Activated CD4-positive, alpha-beta T cell treated with anti-CD3 and anti-CD28 coated beads for 36 hours (primary cell): ENCODE measurements at regions not wholly inside any gene's neighbourhood (a gene's known extent, or its start where the extent isn't known, plus 50 kb on each side); places are given as distances from the start of the nearest gene placed in this dataset.

Source experiments
- ATAC-seq: fragments of 200-7000 bp; cut with Tn5 transposase; one replicate; pipeline ENCODE4 v1.10.0; 2021; ENCODE audit warnings: mild to moderate bottlenecking, moderate library complexity
- CTCF ChIA-PET: fragments of 350-600 bp; sonication (Branson Sonifier 250); formaldehyde crosslinking; loops from one replicate; lab custom pipeline; 2021; ENCODE audit warnings: antibody characterized with exemption; lab: Charles Lee
- POLR2A ChIA-PET: fragments of 350-600 bp; sonication (Branson Sonifier 250); formaldehyde crosslinking; loops from one replicate; lab custom pipeline; 2021; ENCODE audit warnings: antibody characterized with exemption, inconsistent platforms; lab: Charles Lee
- DNase-seq: peaks from one replicate; pipeline ENCODE4 v3.0.0-alpha.2; 2020
- H3K27ac Mint-ChIP-seq: one replicate; pipeline ENCODE4 v1.8.0; 2021; ENCODE audit warnings: mixed read lengths
- H3K27me3 Mint-ChIP-seq: one replicate; pipeline ENCODE4 v1.8.0; 2021; ENCODE audit warnings: mixed read lengths
- H3K36me3 Mint-ChIP-seq: one replicate; pipeline ENCODE4 v1.8.0; 2021; ENCODE audit warnings: low read depth, mixed read lengths
- H3K4me1 Mint-ChIP-seq: one replicate; pipeline ENCODE4 v1.8.0; 2021; ENCODE audit warnings: mixed read lengths
- H3K4me3 Mint-ChIP-seq: one replicate; pipeline ENCODE4 v1.8.0; 2021; ENCODE audit warnings: mild to moderate bottlenecking, moderate library complexity, mixed read lengths
- H3K9me3 Mint-ChIP-seq: one replicate; pipeline ENCODE4 v1.8.0; 2021; ENCODE audit warnings: low read depth, mixed read lengths
- intact Hi-C, 2 experiments: fragments of 100-400 bp; cut with DNase I in 1 of 2; cut with micrococcal nuclease in 1 of 2; formaldehyde crosslinking; loops; one replicate each; pipeline versions ENCODE4 v1.14.2 to v1.15.1; 2022 to 2024; cut with DNase I, micrococcal nuclease

GRCh38 chr4:178309890-178310289 is 867.7 kb upstream of the AGA start:
- no peak for DNase-seq
- Mint-ChIP-seq H3K4me3 (no peak overlapping the region), H3K27me3 (no peaks in the 10 kb centered on the region), H3K4me1 (no peaks in the 10 kb centered on the region), H3K36me3 (no peaks in the 10 kb centered on the region), H3K9me3 (no peaks in the 10 kb centered on the region), H3K27ac (no peak overlapping the region)
- ChIA-PET POLR2A (no interaction called here), CTCF (no interaction called here)
- intact Hi-C loops: loop anchor here in 1 of 2 experiments (10.0 kb wide), 1 partner anchor 1885 kb away; no protein-coding TSS in a partner anchor
- no peak for ATAC-seq

DNA sequence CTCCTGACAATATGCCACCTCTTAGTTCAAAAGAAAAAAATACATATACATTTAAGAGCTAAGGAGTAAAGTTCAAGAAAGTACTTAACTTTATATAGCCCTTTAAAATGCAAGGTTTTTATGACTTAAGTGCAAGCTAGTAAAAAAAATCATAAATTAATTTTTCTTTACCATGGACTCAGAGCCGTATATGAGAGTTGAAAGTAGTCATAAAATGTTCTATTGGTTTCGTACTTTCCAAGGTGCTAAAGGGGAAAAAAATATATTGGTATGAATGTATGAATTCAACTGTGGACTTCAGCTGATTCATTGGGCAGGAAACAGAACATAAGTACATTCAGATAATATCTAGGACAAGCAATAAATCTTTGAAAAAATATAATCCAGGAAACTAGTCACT is 869.8 kb upstream of the AGA start:
- H3K4me1 Mint-ChIP-seq: no peaks in the 10 kb centered on the region
- intact Hi-C loops: no loop called here

DNA sequence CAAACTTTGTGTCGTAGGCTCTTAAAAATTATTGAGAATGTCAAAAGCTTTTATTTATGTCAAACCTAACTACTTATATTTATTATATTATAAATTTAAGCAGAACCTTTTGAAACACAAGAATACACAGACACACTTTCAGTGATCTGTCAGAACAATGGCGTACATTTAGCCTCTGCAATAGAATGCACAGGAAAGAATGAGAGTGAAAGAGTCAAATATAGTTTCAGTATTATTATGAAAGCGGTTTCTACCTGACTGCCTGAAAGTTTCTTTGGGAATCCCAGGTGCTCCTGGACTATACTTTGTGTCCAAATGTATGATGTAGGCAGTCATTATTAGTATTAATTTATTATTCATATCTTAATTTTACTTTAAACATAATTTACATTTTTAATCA is 872.0 kb upstream of the AGA start:
- no peaks in the 10 kb centered on the region for H3K9me3 Mint-ChIP-seq
- ATAC-seq: no peak
- POLR2A ChIA-PET: no interaction called here
- no peak overlapping the region for H3K4me3 Mint-ChIP-seq
- H3K4me1 Mint-ChIP-seq: no peaks in the 10 kb centered on the region
- H3K27ac Mint-ChIP-seq: no peak overlapping the region
- intact Hi-C loops: no loop called here
- CTCF ChIA-PET: no interaction called here
- no peak for DNase-seq
- H3K27me3 Mint-ChIP-seq: no peaks in the 10 kb centered on the region
- no peaks in the 10 kb centered on the region for H3K36me3 Mint-ChIP-seq

More for the DNA sequence above, 869.8 kb upstream of the AGA start:
- Mint-ChIP-seq H3K9me3 (no peaks in the 10 kb centered on the region), H3K4me3 (no peak overlapping the region), H3K27me3 (no peaks in the 10 kb centered on the region), H3K27ac (no peak overlapping the region), H3K36me3 (no peaks in the 10 kb centered on the region)
- no peak for ATAC-seq
- CTCF ChIA-PET: no interaction called here
- DNase-seq: no peak
- POLR2A ChIA-PET: no interaction called here

GRCh38 chr4:178316211-178316610 is 874.0 kb upstream of the AGA start:
- H3K4me1 Mint-ChIP-seq: no peaks in the 10 kb centered on the region

DNA sequence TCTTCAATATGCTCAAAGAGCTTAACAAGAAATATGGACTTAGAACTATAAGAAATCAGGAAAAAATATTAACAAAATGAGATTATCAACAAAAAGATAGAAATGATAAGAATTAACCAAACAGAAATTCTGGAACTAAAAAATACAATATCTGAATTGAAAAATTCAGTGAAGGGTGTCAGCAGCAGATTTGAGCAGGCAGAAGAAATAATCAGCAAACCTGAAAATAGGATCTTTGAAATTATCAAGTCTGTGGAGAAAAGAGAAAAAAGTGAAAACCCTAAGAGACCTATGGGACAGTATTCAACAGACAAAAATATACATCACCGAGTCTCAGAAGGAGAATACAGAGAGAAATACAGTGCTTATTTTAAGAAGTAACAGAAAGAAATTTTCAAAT is 877.8 kb upstream of the AGA start:
- Mint-ChIP-seq H3K4me1 (no peaks in the 10 kb centered on the region), H3K27ac (no peak overlapping the region), H3K4me3 (no peak overlapping the region), H3K36me3 (no peaks in the 10 kb centered on the region), H3K27me3 (no peaks in the 10 kb centered on the region), H3K9me3 (peaks cover 2% of the 10 kb centered on the region)
- DNase-seq (no peak), ATAC-seq (no peak)
- intact Hi-C loops: no loop called here
- CTCF ChIA-PET: no interaction called here
- POLR2A ChIA-PET: no interaction called here

More at GRCh38 chr4:178316211-178316610, 874.0 kb upstream of the AGA start:
- no peak for ATAC-seq
- DNase-seq: no peak
- Mint-ChIP-seq H3K36me3 (no peaks in the 10 kb centered on the region), H3K27me3 (no peaks in the 10 kb centered on the region), H3K27ac (no peak overlapping the region), H3K9me3 (peaks cover 2% of the 10 kb centered on the region), H3K4me3 (no peak overlapping the region)
- intact Hi-C loops: no loop called here
- POLR2A ChIA-PET: no interaction called here
- CTCF ChIA-PET: no interaction called here

DNA sequence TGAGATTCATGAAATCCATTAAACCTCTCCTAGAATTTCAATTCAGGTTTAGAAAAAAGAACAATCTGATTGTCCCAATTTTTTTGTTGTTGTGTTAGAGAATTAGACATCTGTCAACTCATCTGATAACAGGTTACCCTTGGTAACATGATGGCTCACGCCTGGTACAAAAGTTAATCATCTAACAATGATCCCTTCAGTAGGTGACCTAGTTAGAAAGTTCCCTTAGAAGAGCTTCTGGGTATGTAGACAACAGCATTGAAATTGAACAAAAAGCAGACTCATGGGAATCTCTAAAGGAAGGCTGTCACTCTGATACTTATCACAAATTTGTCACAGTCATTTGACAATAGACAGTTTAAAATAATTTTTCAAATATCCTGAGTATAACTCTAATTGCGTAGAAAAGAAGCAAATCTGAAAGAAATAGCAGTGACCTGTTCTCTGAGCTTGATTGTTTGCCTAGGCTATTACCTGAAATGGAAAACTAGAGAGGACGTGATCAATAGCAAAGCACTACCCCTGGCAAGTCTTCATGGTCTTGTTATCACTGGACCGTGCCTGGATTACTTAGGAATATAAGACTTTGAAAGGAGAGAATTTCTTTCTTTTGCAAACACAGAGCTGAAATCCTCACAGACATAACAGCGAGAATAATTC is 880.4 kb upstream of the AGA start:
- H3K4me3 Mint-ChIP-seq: no peak overlapping the region
- intact Hi-C loops: no loop called here
- H3K36me3 Mint-ChIP-seq: no peaks in the 10 kb centered on the region
- peaks cover 5% of the 10 kb centered on the region for H3K9me3 Mint-ChIP-seq
- ATAC-seq: no peak
- CTCF ChIA-PET: no interaction called here
- H3K27ac Mint-ChIP-seq: no peak overlapping the region
- no peak for DNase-seq
- POLR2A ChIA-PET: no interaction called here
- no peaks in the 10 kb centered on the region for H3K4me1 Mint-ChIP-seq
- H3K27me3 Mint-ChIP-seq: no peaks in the 10 kb centered on the region

DNA sequence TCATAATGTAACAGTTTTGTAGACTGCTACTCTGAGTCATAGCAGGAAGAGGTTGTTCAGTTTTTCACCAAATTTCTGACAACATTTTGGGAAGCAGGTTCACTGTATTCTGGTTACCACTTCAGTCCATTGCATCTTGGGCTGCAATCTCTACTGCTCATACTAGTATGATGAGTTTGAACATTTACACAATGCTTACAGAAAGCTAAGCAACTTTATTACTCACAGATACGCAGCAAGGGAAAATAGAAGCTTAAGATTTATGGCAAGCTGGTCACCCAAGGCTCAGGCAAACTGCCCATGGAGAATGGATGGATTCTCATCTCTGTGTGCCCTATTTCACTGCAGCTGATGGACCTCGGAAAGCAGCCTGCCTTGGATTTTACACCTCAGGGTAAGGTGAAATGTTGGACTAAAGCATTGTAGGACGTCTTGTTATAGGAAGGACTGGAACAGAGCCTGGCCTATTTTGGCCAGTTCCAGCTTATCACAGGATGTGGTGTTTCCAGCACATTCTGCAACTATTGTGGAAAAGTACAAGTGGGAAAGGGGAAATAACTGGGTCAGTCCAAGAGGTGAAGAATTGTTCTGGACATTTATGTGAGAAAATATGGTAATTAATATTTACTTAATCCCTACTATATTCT is 887.1 kb upstream of the AGA start:
- intact Hi-C loops: no loop called here
- Mint-ChIP-seq H3K9me3 (peaks cover 4% of the 10 kb centered on the region), H3K36me3 (no peaks in the 10 kb centered on the region), H3K4me1 (no peaks in the 10 kb centered on the region), H3K4me3 (no peak overlapping the region), H3K27ac (no peak overlapping the region), H3K27me3 (no peaks in the 10 kb centered on the region)
- DNase-seq (no peak), ATAC-seq (no peak)
- ChIA-PET CTCF (interaction anchor here (1.2 kb wide), 1 partner anchor 10 kb away, joined by 3 read pairs; no protein-coding TSS in a partner anchor), POLR2A (no interaction called here)

DNA sequence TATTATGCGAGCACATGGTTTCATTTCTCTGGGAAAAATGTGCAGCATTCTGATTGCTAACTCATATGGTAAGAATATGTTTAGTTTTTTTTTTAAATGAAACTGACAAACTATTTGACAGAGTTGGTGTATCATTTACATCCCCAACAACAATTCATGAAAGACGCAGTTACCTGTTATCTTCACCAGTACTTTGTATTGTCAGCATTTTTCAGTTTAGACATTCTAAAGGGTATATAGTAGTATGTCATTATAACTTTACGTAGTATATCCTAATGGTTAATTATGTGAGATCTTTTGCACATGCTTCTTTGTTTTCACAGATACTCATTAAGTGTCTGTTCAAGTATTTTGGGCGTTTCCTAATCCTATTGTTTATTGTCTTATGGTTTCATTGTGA is 891.1 kb upstream of the AGA start:
- Mint-ChIP-seq H3K9me3 (peaks cover 5% of the 10 kb centered on the region), H3K4me1 (no peaks in the 10 kb centered on the region), H3K36me3 (no peaks in the 10 kb centered on the region), H3K27ac (no peak overlapping the region), H3K27me3 (no peaks in the 10 kb centered on the region), H3K4me3 (no peak overlapping the region)
- intact Hi-C loops: no loop called here
- DNase-seq: no peak
- POLR2A ChIA-PET: no interaction called here
- no peak for ATAC-seq
- CTCF ChIA-PET: no interaction called here

DNA sequence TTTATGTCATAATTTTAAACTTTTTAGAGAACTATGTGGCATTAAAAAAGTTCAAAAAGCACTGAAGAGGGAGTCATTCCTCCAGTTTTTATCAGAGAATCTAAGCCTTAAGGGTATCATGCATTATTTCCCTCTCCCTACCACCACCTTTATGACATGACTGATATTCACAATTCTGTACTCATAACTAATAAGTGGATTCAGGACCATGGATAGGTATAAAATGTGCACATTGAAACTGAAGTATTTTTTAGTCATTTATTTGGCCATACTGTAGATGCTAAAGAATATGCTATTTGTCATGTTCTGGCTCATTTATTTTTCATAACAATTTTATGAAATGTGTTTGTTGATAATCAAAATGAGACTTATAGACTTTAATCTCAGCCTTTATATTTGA is 897.5 kb upstream of the AGA start:
- no peak overlapping the region for H3K27ac Mint-ChIP-seq
- peaks cover 7% of the 10 kb centered on the region for H3K9me3 Mint-ChIP-seq
- H3K27me3 Mint-ChIP-seq: no peaks in the 10 kb centered on the region
- DNase-seq (no peak), ATAC-seq (no peak)
- intact Hi-C loops: no loop called here
- H3K4me3 Mint-ChIP-seq: no peak overlapping the region
- ChIA-PET CTCF (no interaction called here), POLR2A (no interaction called here)
- H3K4me1 Mint-ChIP-seq: no peaks in the 10 kb centered on the region
- no peaks in the 10 kb centered on the region for H3K36me3 Mint-ChIP-seq

DNA sequence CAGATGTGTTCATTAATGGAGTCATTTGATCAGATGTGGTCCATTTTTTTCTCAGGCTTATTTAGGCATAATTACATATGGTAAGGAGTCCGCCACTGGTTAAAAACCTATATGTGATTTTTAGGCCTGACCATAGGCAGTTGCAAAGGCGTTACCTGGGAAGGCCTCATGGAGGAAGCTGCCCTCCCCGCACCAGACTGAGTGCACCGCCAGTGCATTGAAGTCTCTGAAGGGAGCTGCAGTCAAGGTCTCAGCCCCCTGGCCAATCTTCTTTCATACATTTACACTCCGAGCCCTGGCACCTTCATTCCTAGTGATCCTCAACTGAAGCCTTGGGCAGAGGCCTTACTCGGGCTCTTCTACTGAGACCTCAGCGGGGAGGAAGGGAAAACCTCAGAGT is 898.2 kb upstream of the AGA start:
- Mint-ChIP-seq H3K4me3 (no peak overlapping the region), H3K36me3 (no peaks in the 10 kb centered on the region), H3K4me1 (no peaks in the 10 kb centered on the region), H3K27ac (no peak overlapping the region), H3K27me3 (no peaks in the 10 kb centered on the region), H3K9me3 (peaks cover 7% of the 10 kb centered on the region)
- intact Hi-C loops: no loop called here
- ChIA-PET POLR2A (no interaction called here), CTCF (no interaction called here)
- DNase-seq: no peak
- ATAC-seq: no peak

DNA sequence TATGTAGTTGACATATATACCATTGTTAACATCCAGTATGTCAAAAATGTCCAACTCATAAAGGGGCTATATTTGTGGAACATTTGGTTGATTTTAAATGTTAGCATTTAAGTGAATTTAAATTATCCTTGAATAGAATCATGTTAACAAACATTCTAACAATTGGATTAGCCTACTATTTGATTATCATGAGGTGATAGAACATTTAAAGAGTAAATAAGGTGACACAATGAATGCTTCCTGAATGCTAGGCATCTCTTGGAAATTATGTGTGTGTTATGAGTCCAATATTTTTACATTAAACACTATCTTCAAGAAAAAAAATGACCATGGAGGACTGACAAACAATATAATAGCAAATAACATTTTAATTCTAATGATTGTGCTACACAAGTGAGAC is 901.9 kb upstream of the AGA start:
- H3K27me3 Mint-ChIP-seq: no peaks in the 10 kb centered on the region
- ChIA-PET POLR2A (no interaction called here), CTCF (no interaction called here)
- DNase-seq (no peak), ATAC-seq (no peak)
- H3K9me3 Mint-ChIP-seq: peaks cover 1% of the 10 kb centered on the region
- no peak overlapping the region for H3K4me3 Mint-ChIP-seq
- no peaks in the 10 kb centered on the region for H3K36me3 Mint-ChIP-seq
- no peaks in the 10 kb centered on the region for H3K4me1 Mint-ChIP-seq
- intact Hi-C loops: no loop called here
- H3K27ac Mint-ChIP-seq: no peak overlapping the region

- DNase-seq (no peak), ATAC-seq (no peak)
- no peak overlapping the region for H3K27ac Mint-ChIP-seq
- H3K4me1 Mint-ChIP-seq: no peaks in the 10 kb centered on the region
- no peaks in the 10 kb centered on the region for H3K36me3 Mint-ChIP-seq
- ChIA-PET CTCF (no interaction called here), POLR2A (no interaction called here)
- intact Hi-C loops: no loop called here
- H3K27me3 Mint-ChIP-seq: no peaks in the 10 kb centered on the region
- no peak overlapping the region for H3K4me3 Mint-ChIP-seq
- H3K9me3 Mint-ChIP-seq: peaks cover 2% of the 10 kb centered on the region
These were observed 904.9 kb upstream of the AGA start for GRCh38 chr4:178347111-178347510.
